ENCODE measurements at regions not wholly inside any gene's neighbourhood (a gene's known extent, or its start where the extent isn't known, plus 50 kb on each side); places are given as distances from the start of the nearest gene placed in this dataset.
"Not testable (repeated sequence)": the region's sequence is repeated elsewhere in the genome, so short reads cannot be mapped to it uniquely, and the experiment has no call there.

DNA sequence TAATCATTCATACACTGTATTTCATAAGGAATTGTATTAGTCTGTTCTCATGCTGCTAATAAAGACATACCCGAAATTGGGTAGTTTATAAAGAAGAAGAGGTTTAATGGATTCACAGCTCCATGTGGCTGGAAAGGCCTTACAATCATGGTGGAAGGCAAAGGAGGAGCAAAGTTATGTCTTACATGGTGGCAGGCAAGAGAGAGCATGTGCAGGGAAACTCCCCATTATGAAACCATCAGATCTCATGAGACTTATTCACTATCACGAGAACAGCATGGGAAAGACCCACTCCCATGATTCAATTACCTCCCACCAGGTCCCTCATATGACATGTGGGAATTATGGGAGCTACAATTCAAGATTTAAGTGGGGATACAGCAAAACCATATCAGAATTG, 122.9 kb upstream of the PHYHIPL start:
- not testable (repeated sequence) for DNase-seq

GRCh38 chr10:59055045-59055444, 121.4 kb upstream of the PHYHIPL start:
- DNase-seq: no peak

DNA sequence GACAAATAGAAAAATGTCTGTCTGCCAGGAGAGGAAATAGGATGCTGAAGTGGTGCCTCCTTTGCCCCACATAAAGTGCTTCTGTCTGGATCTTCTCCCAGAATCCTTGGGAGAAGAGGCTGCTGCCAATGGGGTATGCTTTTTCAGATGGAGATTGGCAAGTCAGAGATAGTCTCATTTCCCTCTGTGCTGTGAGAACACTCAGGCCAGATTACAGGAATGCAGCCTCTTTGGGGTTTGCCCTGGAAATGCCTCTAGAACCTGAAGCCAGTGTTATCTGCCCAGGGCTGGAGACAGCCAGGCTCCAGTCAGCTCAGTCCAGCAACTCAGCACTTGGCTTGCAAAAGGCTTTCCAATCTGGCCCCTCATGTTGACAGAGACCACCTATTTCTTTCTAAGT, 119.1 kb upstream of the PHYHIPL start:
- no peak for DNase-seq

DNA sequence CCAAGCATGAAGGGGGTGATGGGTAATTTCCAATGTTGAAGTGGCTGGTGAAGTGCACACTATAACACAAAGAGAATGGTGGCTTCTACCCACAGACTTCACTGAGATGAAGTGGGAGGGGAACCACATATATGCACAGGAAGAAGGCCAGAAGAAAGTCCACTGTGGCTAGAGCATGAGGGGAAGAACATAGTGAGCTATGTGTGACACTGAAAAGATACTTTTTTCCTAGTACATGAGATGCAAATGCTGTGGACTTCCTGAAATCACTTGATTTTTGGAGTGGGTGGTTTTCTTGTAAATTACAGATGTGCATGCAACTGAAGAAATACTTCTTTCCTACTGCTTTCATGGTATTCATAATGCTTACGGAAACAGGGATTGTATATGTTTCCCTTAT, 115.6 kb upstream of the PHYHIPL start:
- DNase-seq: no peak

- no peak for DNase-seq
Measured at GRCh38 chr10:59063491-59063890, 113.0 kb upstream of the PHYHIPL start.

GRCh38 chr10:59064080-59064692, 112.3 kb upstream of the PHYHIPL start:
- DNase-seq: no peak

GRCh38 chr10:59064759-59065539, 111.5 kb upstream of the PHYHIPL start:
- DNase-seq: no peak

- no peak for DNase-seq
Measured at GRCh38 chr10:59068581-59069191, 107.8 kb upstream of the PHYHIPL start.

- DNase-seq: no peak
Measured at GRCh38 chr10:59072038-59072437, 104.4 kb upstream of the PHYHIPL start.

- no peak for DNase-seq
Measured at GRCh38 chr10:59073456-59074053, 102.9 kb upstream of the PHYHIPL start.

DNA sequence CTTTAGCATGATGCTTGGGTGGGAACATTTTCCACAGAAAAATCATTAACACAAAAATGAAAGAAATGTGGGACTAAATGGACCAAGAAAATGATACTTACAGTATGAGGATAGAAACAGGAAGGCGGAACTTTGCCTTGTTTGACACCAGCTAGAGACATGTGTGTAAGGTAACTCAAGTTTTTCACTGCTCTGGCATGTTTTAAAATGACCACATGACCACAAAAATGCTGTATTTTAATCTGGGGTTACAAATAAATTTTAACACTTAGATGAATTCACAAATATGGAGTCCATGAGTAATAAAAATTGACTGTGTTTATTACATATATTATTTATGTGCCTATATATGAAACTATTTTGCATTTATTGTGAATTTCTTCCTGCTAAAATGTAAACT, 100.9 kb upstream of the PHYHIPL start:
- DNase-seq: no peak

- DNase-seq: no peak
Measured at GRCh38 chr10:59077855-59078254, 98.6 kb upstream of the PHYHIPL start.

- no peak for DNase-seq
Measured at GRCh38 chr10:59078978-59079377, 97.5 kb upstream of the PHYHIPL start.

DNA sequence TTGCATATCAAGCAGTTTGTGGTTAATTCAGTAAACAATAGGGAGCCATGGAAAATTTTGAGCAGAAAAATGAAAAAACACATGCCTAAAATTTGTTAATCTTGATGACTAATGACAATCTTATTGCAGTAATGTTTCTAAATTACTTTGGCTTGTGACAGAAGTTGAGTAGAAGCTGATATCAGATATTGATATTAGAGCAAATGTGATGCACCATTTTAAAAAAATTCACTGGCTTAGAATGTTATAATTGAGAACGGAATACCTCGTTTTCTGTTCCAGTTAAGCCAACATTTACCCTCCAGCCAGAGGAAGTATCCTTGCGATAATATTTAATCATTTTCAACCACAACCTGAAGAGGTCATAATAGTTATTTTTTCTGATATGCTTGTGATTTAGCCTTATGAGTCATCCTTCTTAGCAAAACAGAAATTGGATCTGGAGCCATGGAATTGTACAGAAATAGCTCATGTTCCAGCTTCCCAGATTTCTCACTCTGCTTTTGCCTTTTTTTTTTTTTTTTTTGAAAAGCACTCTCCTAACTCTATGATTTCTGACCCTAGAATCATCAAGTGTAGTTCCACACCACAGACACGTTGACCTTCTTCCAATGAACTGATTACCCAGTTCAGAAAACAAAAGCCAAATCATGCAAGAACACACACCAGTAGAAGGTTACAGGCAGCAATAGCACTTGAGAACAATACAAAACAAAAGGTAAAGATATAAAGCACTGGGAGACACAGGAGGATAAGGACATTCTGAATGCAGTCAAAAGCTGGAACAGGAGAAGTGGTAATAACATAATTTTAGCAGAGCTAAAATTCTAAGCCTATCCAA, 96.8 kb upstream of the PHYHIPL start:
- no peak for DNase-seq

GRCh38 chr10:59082249-59082648, 94.2 kb upstream of the PHYHIPL start:
- DNase-seq: no peak

DNA sequence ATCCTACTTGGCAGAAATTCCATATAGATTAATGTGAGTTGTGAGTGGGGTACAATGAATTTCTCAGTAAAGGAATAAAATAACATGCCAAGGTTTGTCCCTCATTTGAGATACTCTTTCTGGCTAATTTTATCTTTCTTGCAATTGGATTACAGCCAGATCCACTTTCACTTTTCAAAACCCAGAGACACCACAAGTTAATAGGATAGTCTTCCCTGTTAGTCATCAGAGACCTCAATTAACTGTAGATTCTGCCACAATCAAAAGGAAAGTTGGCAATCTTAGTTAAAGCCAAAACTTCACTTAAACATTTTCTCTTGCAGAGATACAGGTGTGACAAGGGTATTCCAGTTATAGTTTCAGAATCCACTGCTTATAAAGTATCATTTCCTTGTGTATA, 91.4 kb upstream of the PHYHIPL start:
- no peak for DNase-seq

GRCh38 chr10:59085711-59086502, 90.5 kb upstream of the PHYHIPL start:
- DNase-seq: no peak

- DNase-seq: no peak
Measured at GRCh38 chr10:59087486-59087885, 89.0 kb upstream of the PHYHIPL start.

DNA sequence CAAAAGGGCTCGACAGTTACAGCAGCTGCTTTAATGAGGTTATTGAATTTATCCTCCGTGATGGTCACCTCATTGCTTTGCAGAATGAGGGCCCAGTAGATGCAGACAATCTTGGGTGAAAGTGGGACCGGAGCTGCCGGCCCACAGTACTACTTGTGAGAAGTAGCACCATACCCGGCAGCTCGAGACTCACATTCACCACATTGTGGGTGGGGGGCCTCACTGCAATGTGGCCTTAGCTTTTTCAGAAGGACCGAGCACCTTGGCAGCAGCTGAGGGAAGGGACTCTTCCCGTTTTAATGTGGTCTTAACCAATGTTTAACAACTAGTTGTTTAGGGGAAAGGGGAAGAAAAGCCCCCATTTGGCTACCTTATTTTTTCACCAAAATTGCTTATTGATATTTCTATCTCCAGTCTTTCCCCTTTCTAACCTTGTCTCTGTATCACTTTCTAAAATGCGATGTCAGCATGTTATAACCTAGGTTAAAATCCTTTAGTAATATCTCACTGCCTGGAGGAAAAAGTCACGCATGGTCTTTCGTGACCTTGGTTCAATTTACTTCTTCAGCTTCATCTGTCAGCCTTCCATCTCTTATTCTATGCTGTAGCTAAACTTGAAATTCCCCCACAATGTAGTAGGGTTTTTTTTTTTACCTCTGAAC, 87.4 kb upstream of the PHYHIPL start:
- DNase-seq: no peak

GRCh38 chr10:59090817-59091622, 85.4 kb upstream of the PHYHIPL start:
- DNase-seq: no peak

DNA sequence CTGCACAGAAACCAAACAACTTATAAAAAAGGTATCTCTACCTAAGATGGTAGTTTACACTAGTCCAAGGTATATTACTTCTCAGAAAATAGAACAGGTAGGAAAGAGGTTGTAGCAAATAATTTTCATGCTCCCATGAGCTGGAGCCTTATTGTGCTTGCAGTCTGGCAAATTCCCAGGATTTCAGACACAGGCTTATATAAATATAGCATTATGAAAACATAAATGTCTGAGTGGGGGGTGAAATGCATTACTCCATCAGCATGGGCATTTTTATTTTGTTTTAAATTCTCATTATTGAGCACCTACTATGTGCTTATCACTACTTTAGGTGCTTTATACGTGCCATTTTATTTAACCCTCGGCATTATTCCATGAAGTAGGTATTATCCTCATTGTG, 83.0 kb upstream of the PHYHIPL start:
- no peak for DNase-seq
